HUES48 (cell line): ENCODE measurements at regions not wholly inside any gene's neighbourhood (a gene's known extent, or its start where the extent isn't known, plus 50 kb on each side); places are given as distances from the start of the nearest gene placed in this dataset.
"Not testable (repeated sequence)": the region's sequence is repeated elsewhere in the genome, so short reads cannot be mapped to it uniquely, and the experiment has no call there.

ENCODE experiments used
- H3K27ac ChIP-seq: one replicate; pipeline ENCODE4 v1.7.0; 2013; ENCODE audit warnings: low read depth, low read length, inconsistent platforms
- H3K27me3 ChIP-seq: 2 replicates; pipeline ENCODE4 v1.6.1; 2013; ENCODE audit warnings: mild to moderate bottlenecking, low read length; ENCODE audit not compliant: control insufficient read depth, insufficient read depth
- H3K36me3 ChIP-seq: 2 replicates; pipeline ENCODE4 v1.6.1; 2013; ENCODE audit warnings: low read length; ENCODE audit not compliant: control insufficient read depth, insufficient read depth
- H3K4me1 ChIP-seq: 2 replicates; pipeline ENCODE4 v1.6.1; 2013; ENCODE audit warnings: mild to moderate bottlenecking, low read length; ENCODE audit not compliant: control insufficient read depth, insufficient read depth
- H3K4me3 ChIP-seq: 2 replicates; pipeline ENCODE4 v1.5.1; 2013; ENCODE audit warnings: mild to moderate bottlenecking, low read depth, low read length
- H3K9ac ChIP-seq: 2 replicates; pipeline ENCODE4 v1.6.1; 2013; ENCODE audit warnings: mild to moderate bottlenecking, low read depth, low read length, moderate library complexity
- H3K9me3 ChIP-seq: 2 replicates; pipeline ENCODE4 v1.6.1; 2013; ENCODE audit warnings: low read length; ENCODE audit not compliant: control insufficient read depth, insufficient read depth

DNA sequence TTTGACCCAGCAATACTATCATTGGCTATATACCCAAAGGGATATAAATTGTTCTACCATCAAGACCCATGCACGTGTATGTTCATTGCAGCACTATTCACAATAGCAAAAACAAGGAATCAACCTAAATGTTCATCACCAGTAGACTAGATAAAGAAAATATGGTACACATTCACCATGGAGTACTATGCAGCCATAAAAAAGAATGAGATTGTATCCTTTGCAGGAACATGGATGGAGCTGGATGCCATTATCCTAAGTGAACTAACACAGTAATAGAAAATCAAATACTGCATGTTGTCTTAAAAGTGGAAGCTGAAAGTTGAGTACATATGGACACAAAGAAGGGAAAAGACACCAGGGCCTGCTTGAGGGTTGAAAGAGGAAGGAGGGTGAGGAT, 803.1 kb upstream of the PCDH10 start:
- no peaks in the 10 kb centered on the region for H3K36me3 ChIP-seq
- no peaks in the 10 kb centered on the region for H3K4me1 ChIP-seq
- no peaks in the 10 kb centered on the region for H3K27me3 ChIP-seq
- H3K9me3 ChIP-seq, result peaks cover 7% of the 10 kb centered on the region
- no peak overlapping the region; the same call in 1 of the 2 replicates for H3K4me3 ChIP-seq
- no peak overlapping the region for H3K9ac ChIP-seq
- no peak overlapping the region for H3K27ac ChIP-seq

GRCh38 chr4:132351606-132352005, 797.5 kb upstream of the PCDH10 start:
- not testable (repeated sequence) for H3K4me3 ChIP-seq, H3K27me3 ChIP-seq, H3K36me3 ChIP-seq, H3K27ac ChIP-seq, H3K4me1 ChIP-seq, H3K9ac ChIP-seq
- peaks cover 13% of the 10 kb centered on the region for H3K9me3 ChIP-seq

GRCh38 chr4:132382243-132382642, 766.9 kb upstream of the PCDH10 start:
- Histone ChIP-seq H3K4me1 (no peaks in the 10 kb centered on the region), H3K27ac (no peak overlapping the region)

DNA sequence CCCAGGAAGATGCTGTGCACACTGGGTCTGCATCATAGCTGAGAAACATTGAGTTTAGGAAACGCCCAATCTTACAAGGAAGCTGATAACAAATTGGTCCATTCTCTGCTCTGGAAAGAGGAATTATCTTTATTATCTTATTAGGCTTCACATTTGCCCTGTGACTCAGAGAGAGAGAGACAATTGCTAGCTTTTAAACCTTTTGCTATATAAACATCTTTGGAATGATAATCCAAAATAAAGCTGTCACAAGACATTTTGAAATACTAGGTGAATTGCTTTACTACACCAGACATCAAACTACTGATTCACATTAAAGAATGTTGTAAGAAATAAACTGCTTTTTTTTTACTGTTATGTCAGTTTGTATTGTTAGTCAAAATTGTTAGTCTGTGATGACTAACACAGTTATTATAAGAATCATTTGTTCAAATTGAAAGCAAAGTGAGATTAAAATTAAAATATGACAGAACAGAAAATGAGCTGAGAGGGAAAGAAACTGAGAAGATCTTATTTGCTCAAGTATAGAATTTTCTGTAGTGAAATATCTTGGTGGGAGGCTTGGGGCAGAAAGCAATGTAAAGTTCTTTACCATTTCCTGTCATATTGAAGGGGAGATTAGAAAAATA, 765.4 kb upstream of the PCDH10 start:
- Histone ChIP-seq H3K9ac (no peak overlapping the region), H3K4me3 (no peak overlapping the region), H3K36me3 (no peaks in the 10 kb centered on the region), H3K27me3 (no peaks in the 10 kb centered on the region), H3K9me3 (no peaks in the 10 kb centered on the region), H3K27ac (no peak overlapping the region), H3K4me1 (no peaks in the 10 kb centered on the region)

More at GRCh38 chr4:132382243-132382642, 766.9 kb upstream of the PCDH10 start:
- Histone ChIP-seq H3K9me3 (no peaks in the 10 kb centered on the region), H3K4me3 (no peak overlapping the region), H3K27me3 (no peaks in the 10 kb centered on the region), H3K36me3 (no peaks in the 10 kb centered on the region), H3K9ac (no peak overlapping the region)

- no peaks in the 10 kb centered on the region for H3K9me3 ChIP-seq
- no peak overlapping the region for H3K27ac ChIP-seq
- H3K36me3 ChIP-seq, result no peaks in the 10 kb centered on the region
- H3K9ac ChIP-seq, result no peak overlapping the region
- H3K27me3 ChIP-seq, result no peaks in the 10 kb centered on the region
- no peaks in the 10 kb centered on the region for H3K4me1 ChIP-seq
- no peak overlapping the region for H3K4me3 ChIP-seq
These were observed 764.4 kb upstream of the PCDH10 start for GRCh38 chr4:132384709-132385108.

GRCh38 chr4:132386130-132386529, 763.0 kb upstream of the PCDH10 start:
- Histone ChIP-seq H3K4me1 (no peaks in the 10 kb centered on the region), H3K9me3 (no peaks in the 10 kb centered on the region), H3K27me3 (no peaks in the 10 kb centered on the region), H3K4me3 (no peak overlapping the region), H3K27ac (no peak overlapping the region), H3K36me3 (no peaks in the 10 kb centered on the region), H3K9ac (no peak overlapping the region)

DNA sequence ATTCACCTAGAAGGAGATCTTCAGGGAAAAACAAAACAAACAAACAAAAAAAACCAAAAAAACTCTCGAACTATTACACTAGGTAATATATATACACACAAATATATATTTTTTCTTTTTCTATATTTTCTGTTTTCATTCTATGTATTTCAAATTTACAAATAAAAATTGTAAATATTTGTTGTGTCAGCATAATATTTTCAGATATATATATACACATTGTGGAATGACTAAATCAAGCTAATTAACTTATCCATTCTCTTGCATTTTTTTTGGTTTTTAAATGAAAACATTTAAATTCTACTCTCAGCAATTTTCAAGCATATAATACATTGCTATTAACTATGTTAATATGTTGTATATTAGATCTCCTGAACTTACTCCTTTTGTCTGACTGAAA, 762.0 kb upstream of the PCDH10 start:
- no peaks in the 10 kb centered on the region for H3K27me3 ChIP-seq
- no peak overlapping the region for H3K4me3 ChIP-seq
- H3K27ac ChIP-seq, result no peak overlapping the region
- H3K9ac ChIP-seq, result no peak overlapping the region
- no peaks in the 10 kb centered on the region for H3K9me3 ChIP-seq
- H3K36me3 ChIP-seq, result no peaks in the 10 kb centered on the region
- no peaks in the 10 kb centered on the region for H3K4me1 ChIP-seq

GRCh38 chr4:132395561-132395960, 753.5 kb upstream of the PCDH10 start:
- no peaks in the 10 kb centered on the region for H3K9me3 ChIP-seq
- no peak overlapping the region for H3K27ac ChIP-seq
- H3K4me1 ChIP-seq, result no peaks in the 10 kb centered on the region
- H3K9ac ChIP-seq, result no peak overlapping the region
- H3K4me3 ChIP-seq, result no peak overlapping the region
- no peaks in the 10 kb centered on the region for H3K36me3 ChIP-seq
- H3K27me3 ChIP-seq, result no peaks in the 10 kb centered on the region

- Histone ChIP-seq H3K4me1 (no peaks in the 10 kb centered on the region), H3K27me3 (no peaks in the 10 kb centered on the region), H3K9me3 (0 out of 2 replicates have a peak, but pooled peaks cover 3% of the 10 kb centered on the region), H3K4me3 (no peak overlapping the region), H3K36me3 (no peaks in the 10 kb centered on the region), H3K9ac (no peak overlapping the region), H3K27ac (no peak overlapping the region)
These were observed 752.5 kb upstream of the PCDH10 start for GRCh38 chr4:132396636-132397035.

- no peak overlapping the region for H3K4me3 ChIP-seq
- H3K9ac ChIP-seq, result no peak overlapping the region
These were observed 731.9 kb upstream of the PCDH10 start for GRCh38 chr4:132417220-132417619.

GRCh38 chr4:132427125-132427524, 722.0 kb upstream of the PCDH10 start:
- H3K4me1 ChIP-seq, result no peaks in the 10 kb centered on the region
- H3K9ac ChIP-seq, result no peak overlapping the region

More at GRCh38 chr4:132417220-132417619, 731.9 kb upstream of the PCDH10 start:
- Histone ChIP-seq H3K27ac (no peak overlapping the region), H3K27me3 (no peaks in the 10 kb centered on the region), H3K36me3 (peaks cover 2% of the 10 kb centered on the region; the same call in 1 of the 2 replicates), H3K9me3 (peaks cover 79% of the 10 kb centered on the region), H3K4me1 (no peaks in the 10 kb centered on the region)

More at GRCh38 chr4:132427125-132427524, 722.0 kb upstream of the PCDH10 start:
- Histone ChIP-seq H3K4me3 (no peak overlapping the region), H3K9me3 (peaks cover 10% of the 10 kb centered on the region; the same call in 1 of the 2 replicates), H3K27ac (no peak overlapping the region), H3K36me3 (no peaks in the 10 kb centered on the region), H3K27me3 (no peaks in the 10 kb centered on the region)
